ENCODE measurements at regions not wholly inside any gene's neighbourhood (a gene's known extent, or its start where the extent isn't known, plus 50 kb on each side); places are given as distances from the start of the nearest gene placed in this dataset.
"Not testable (repeated sequence)": the region's sequence is repeated elsewhere in the genome, so short reads cannot be mapped to it uniquely, and the experiment has no call there.

GRCh38 chr6:134544737-134545136 lies 226.8 kb upstream of the SGK1 start:
- DNase-seq: no peak

GRCh38 chr6:134543128-134543527 lies 225.2 kb upstream of the SGK1 start:
- no peak for DNase-seq

GRCh38 chr6:134541001-134541400 lies 223.1 kb upstream of the SGK1 start:
- DNase-seq: no peak

GRCh38 chr6:134539865-134540323 lies 222.0 kb upstream of the SGK1 start:
- no peak for DNase-seq

GRCh38 chr6:134537765-134538164 lies 219.9 kb upstream of the SGK1 start:
- DNase-seq: not testable (repeated sequence)

GRCh38 chr6:134537146-134537555 lies 219.2 kb upstream of the SGK1 start:
- DNase-seq: no peak

- no peak for DNase-seq
Observed at GRCh38 chr6:134535831-134536230, 217.9 kb upstream of the SGK1 start.

GRCh38 chr6:134534708-134535149 lies 216.8 kb upstream of the SGK1 start:
- DNase-seq: no peak

- DNase-seq: no peak
Observed at GRCh38 chr6:134533991-134534390, 216.1 kb upstream of the SGK1 start.

GRCh38 chr6:134532694-134533624 lies 215.0 kb upstream of the SGK1 start:
- DNase-seq: no peak

- no peak for DNase-seq
Observed at GRCh38 chr6:134531611-134532010, 213.7 kb upstream of the SGK1 start.

- DNase-seq: no peak
Observed at GRCh38 chr6:134531188-134531551, 213.3 kb upstream of the SGK1 start.

- DNase-seq: no peak
Observed at GRCh38 chr6:134529921-134530320, 212.0 kb upstream of the SGK1 start.

- no peak for DNase-seq
Observed at GRCh38 chr6:134529305-134529704, 211.4 kb upstream of the SGK1 start.

GRCh38 chr6:134527108-134527787 lies 209.3 kb upstream of the SGK1 start:
- DNase-seq: no peak

GRCh38 chr6:134525190-134525868 lies 207.4 kb upstream of the SGK1 start:
- no peak for DNase-seq

GRCh38 chr6:134523903-134524650 lies 206.2 kb upstream of the SGK1 start:
- no peak for DNase-seq

GRCh38 chr6:134523051-134523450 lies 205.1 kb upstream of the SGK1 start:
- no peak for DNase-seq

- no peak for DNase-seq
Observed at GRCh38 chr6:134521116-134521501, 203.2 kb upstream of the SGK1 start.

- no peak for DNase-seq
Observed at GRCh38 chr6:134520181-134521115, 202.5 kb upstream of the SGK1 start.

- no peak for DNase-seq
Observed at GRCh38 chr6:134519465-134519864, 201.6 kb upstream of the SGK1 start.

- DNase-seq: no peak
Observed at GRCh38 chr6:134517868-134518267, 200.0 kb upstream of the SGK1 start.

Data from NCI-H2029 treated with DMSO at 0.1 percent for 48 hours (cell line).